H1 (cell line): ENCODE measurements at regions not wholly inside any gene's neighbourhood (a gene's known extent, or its start where the extent isn't known, plus 50 kb on each side); places are given as distances from the start of the nearest gene placed in this dataset.

Experiments
- CTBP2 ChIP-seq: IDR thresholded peaks from 2 replicates; pipeline ENCODE4 v1.7.0; 2011; ENCODE audit warnings: borderline replicate concordance, mild to moderate bottlenecking, moderate library complexity, mixed read lengths, low read length; ENCODE audit not compliant: insufficient read depth, insufficient read length
- E2F6 ChIP-seq: IDR thresholded peaks from 2 replicates; pipeline ENCODE4 v1.6.1; 2012; ENCODE audit warnings: inconsistent platforms
- HDAC6 ChIP-seq: IDR thresholded peaks from one replicate; pipeline ENCODE4 v1.7.1; 2012; ENCODE audit warnings: low read depth, mild to moderate bottlenecking, inconsistent platforms, low read length, moderate library complexity
- POLR2A ChIP-seq, 2 experiments: IDR thresholded peaks; 1 replicate in 1 of 2; 2 replicates in 1 of 2; pipeline ENCODE4 v1.6.1; 2011; ENCODE audit warnings: low read depth in 2 of 2, low read length in 2 of 2, mild to moderate bottlenecking in 2 of 2; ENCODE audit errors: control extremely low read depth in 1 of 2
- POLR2AphosphoS5 ChIP-seq: IDR thresholded peaks from 2 replicates; pipeline ENCODE4 v1.6.1; 2011; ENCODE audit warnings: low read depth, low read length
- TCF12 ChIP-seq: IDR thresholded peaks from 2 replicates; pipeline ENCODE4 v1.6.1; 2011; ENCODE audit warnings: low read depth, mild to moderate bottlenecking, low read length
- TF ChIP-seq, protein P1 (sequence below), 3 experiments: IDR thresholded peaks; 1 replicate in 2 of 3; 2 replicates in 1 of 3; pipeline versions ENCODE4 v1.5.1 to v1.6.1; 2011; ENCODE audit warnings: low read length in 3 of 3, mild to moderate bottlenecking in 3 of 3, inconsistent platforms in 2 of 3, low read depth in 1 of 3, moderate library complexity in 1 of 3; ENCODE audit not compliant: insufficient read depth in 1 of 3; ENCODE audit errors: control extremely low read depth in 1 of 3

GRCh38 chr7:35968140-35968940, 167.5 kb downstream of the SEPTIN7 start:
- TF ChIP-seq HDAC6 (no peak), TCF12 (no peak), CTBP2 (no peak), E2F6 (no peak), POLR2AphosphoS5 (no peak), POLR2A (IDR thresholded peaks at IDR 0.05; ENCODE audit: control extremely low read depth in 1 of 2, low read depth in 2 of 2, low read length in 2 of 2) (no peak)
- TF ChIP-seq, protein P1, sequence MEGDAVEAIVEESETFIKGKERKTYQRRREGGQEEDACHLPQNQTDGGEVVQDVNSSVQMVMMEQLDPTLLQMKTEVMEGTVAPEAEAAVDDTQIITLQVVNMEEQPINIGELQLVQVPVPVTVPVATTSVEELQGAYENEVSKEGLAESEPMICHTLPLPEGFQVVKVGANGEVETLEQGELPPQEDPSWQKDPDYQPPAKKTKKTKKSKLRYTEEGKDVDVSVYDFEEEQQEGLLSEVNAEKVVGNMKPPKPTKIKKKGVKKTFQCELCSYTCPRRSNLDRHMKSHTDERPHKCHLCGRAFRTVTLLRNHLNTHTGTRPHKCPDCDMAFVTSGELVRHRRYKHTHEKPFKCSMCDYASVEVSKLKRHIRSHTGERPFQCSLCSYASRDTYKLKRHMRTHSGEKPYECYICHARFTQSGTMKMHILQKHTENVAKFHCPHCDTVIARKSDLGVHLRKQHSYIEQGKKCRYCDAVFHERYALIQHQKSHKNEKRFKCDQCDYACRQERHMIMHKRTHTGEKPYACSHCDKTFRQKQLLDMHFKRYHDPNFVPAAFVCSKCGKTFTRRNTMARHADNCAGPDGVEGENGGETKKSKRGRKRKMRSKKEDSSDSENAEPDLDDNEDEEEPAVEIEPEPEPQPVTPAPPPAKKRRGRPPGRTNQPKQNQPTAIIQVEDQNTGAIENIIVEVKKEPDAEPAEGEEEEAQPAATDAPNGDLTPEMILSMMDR (IDR thresholded peaks at IDR 0.05; ENCODE audit: control extremely low read depth in 1 of 3, insufficient read depth in 1 of 3, low read depth in 1 of 3, low read length in 3 of 3) = no peak
